B cell (primary cell): ENCODE measurements at regions not wholly inside any gene's neighbourhood (a gene's known extent, or its start where the extent isn't known, plus 50 kb on each side); places are given as distances from the start of the nearest gene placed in this dataset.

Experiments
- ATAC-seq: fragments of 200-7000 bp; cut with Tn5 transposase; one replicate; pipeline ENCODE4 v1.10.0; 2021; ENCODE audit warnings: low read depth, mild to moderate bottlenecking, moderate number of reproducible peaks, moderate library complexity
- CTCF ChIA-PET: fragments of 350-600 bp; sonication (Branson Sonifier 250); formaldehyde crosslinking; loops from one replicate; lab custom pipeline; 2021; ENCODE audit warnings: antibody characterized with exemption, inconsistent platforms; lab: Charles Lee
- POLR2A ChIA-PET: fragments of 350-600 bp; sonication (Branson Sonifier 250); formaldehyde crosslinking; loops from one replicate; lab custom pipeline; 2021; ENCODE audit warnings: antibody characterized with exemption; lab: Charles Lee
- DNase-seq: peaks from one replicate; pipeline ENCODE4 v3.0.0; 2013
- H2AFZ ChIP-seq: 2 replicates; pipeline ENCODE4 v1.6.1; 2012; ENCODE audit warnings: mild to moderate bottlenecking, low read depth, low read length; ENCODE audit not compliant: insufficient read depth, poor library complexity, severe bottlenecking
- H3K27ac ChIP-seq, 2 donors: 1 replicate in 1 of 2; 2 replicates in 1 of 2; pipeline ENCODE4 v1.5.1; 2012 to 2013; ENCODE audit warnings: low read length in 2 of 2, mild to moderate bottlenecking in 2 of 2, moderate library complexity in 1 of 2
- H3K27me3 ChIP-seq, 4 experiments: fragments of 200-600 bp in 1 of 4; sonication (generic) in 1 of 4; replicated peaks in 1 of 4; 1 replicate in 2 of 4; 2 replicates in 2 of 4; pipeline versions ENCODE4 v1.6.1 to v1.7.0; 2013 to 2016; ENCODE audit warnings: low read length in 3 of 4, mild to moderate bottlenecking in 2 of 4, mixed read lengths in 1 of 4, moderate library complexity in 1 of 4; ENCODE audit not compliant: insufficient read depth in 4 of 4, control insufficient read depth in 3 of 4; ENCODE audit errors: control extremely low read depth in 1 of 4
- H3K36me3 ChIP-seq, 2 experiments: replicated peaks in 1 of 2; 1 replicate in 1 of 2; 2 replicates in 1 of 2; pipeline versions ENCODE4 v1.6.1 to v1.7.1; 2013; ENCODE audit warnings: low read length in 1 of 2; ENCODE audit not compliant: insufficient read depth in 2 of 2, control insufficient read depth in 1 of 2; ENCODE audit errors: control extremely low read depth in 1 of 2, extremely low read depth in 1 of 2
- H3K4me1 ChIP-seq, 2 donors: fragments of 200-600 bp in 1 of 2; sonication (generic) in 1 of 2; 1 replicate in 1 of 2; 2 replicates in 1 of 2; pipeline versions ENCODE4 v1.5.1 to v1.6.1; 2013 to 2017; ENCODE audit warnings: low read length in 2 of 2; ENCODE audit not compliant: control insufficient read depth in 2 of 2, insufficient read depth in 2 of 2
- H3K4me2 ChIP-seq: replicated peaks from 2 replicates; pipeline ENCODE3; 2012; ENCODE audit warnings: mild to moderate bottlenecking, low read depth, low read length; ENCODE audit not compliant: poor library complexity, severe bottlenecking
- H3K4me3 ChIP-seq, 5 experiments: fragments of 200-600 bp in 1 of 5; sonication (generic) in 1 of 5; 1 replicate in 3 of 5; 2 replicates in 2 of 5; pipeline versions ENCODE4 v1.5.1 to v1.7.0; 2011 to 2016; ENCODE audit warnings: low read length in 4 of 5, mild to moderate bottlenecking in 4 of 5, low read depth in 2 of 5, control low read depth in 1 of 5, moderate library complexity in 1 of 5; ENCODE audit not compliant: insufficient read depth in 1 of 5; ENCODE audit errors: control extremely low read depth in 1 of 5, extremely low read depth in 1 of 5
- H3K79me2 ChIP-seq: fragments of 200-600 bp; sonication (generic); one replicate; pipeline ENCODE4 v1.6.0; 2016; ENCODE audit warnings: low read length; ENCODE audit not compliant: control insufficient read depth, insufficient read depth
- H3K9ac ChIP-seq: fragments of 200-600 bp; sonication (generic); 2 replicates; pipeline ENCODE4 v1.6.1; 2017; ENCODE audit warnings: mild to moderate bottlenecking, low read length, moderate library complexity
- H3K9me3 ChIP-seq, 3 donors: one replicate each; pipeline versions ENCODE4 v1.6.1 to v1.7.1; 2013; ENCODE audit warnings: low read length in 2 of 3; ENCODE audit not compliant: control insufficient read depth in 2 of 3, insufficient read depth in 1 of 3; ENCODE audit errors: control extremely low read depth in 1 of 3
- H4K20me1 ChIP-seq: 2 replicates; pipeline ENCODE4 v1.6.0; 2012; ENCODE audit warnings: mild to moderate bottlenecking, low read length; ENCODE audit not compliant: insufficient read depth, control insufficient read depth, poor library complexity, severe bottlenecking
- H3K27ac Mint-ChIP-seq: one replicate; pipeline ENCODE4 v1.8.0; 2021; ENCODE audit warnings: mixed read lengths
- H3K27me3 Mint-ChIP-seq: one replicate; pipeline ENCODE4 v1.8.0; 2021; ENCODE audit warnings: mixed read lengths
- H3K4me1 Mint-ChIP-seq: one replicate; pipeline ENCODE4 v1.8.0; 2021; ENCODE audit warnings: mixed read lengths
- H3K4me3 Mint-ChIP-seq: one replicate; pipeline ENCODE4 v1.8.0; 2021; ENCODE audit warnings: mixed read lengths
- H3K9me3 Mint-ChIP-seq: one replicate; pipeline ENCODE4 v1.8.0; 2022; ENCODE audit warnings: mixed read lengths; ENCODE audit not compliant: insufficient read depth
- CTCF ChIP-seq: fragments of 200-600 bp; IDR thresholded peaks from one replicate; pipeline ENCODE4 v1.8.0; 2022; ENCODE audit warnings: antibody characterized with exemption, mild to moderate bottlenecking
- EZH2 ChIP-seq: IDR thresholded peaks from 2 replicates; pipeline ENCODE4 v1.6.1; 2012; ENCODE audit warnings: borderline replicate concordance, low read depth, mild to moderate bottlenecking, moderate library complexity, low read length; ENCODE audit not compliant: insufficient read depth, poor library complexity, severe bottlenecking
- WGBS: methylation state at CpG from one replicate; pipeline ENCODE4 v1.1.5; 2013; ENCODE audit warnings: missing lambda C conversion rate; ENCODE audit not compliant: insufficient coverage; 5-methylcytosine and 5-hydroxymethylcytosine counted together
- intact Hi-C: fragments of 100-400 bp; cut with micrococcal nuclease; formaldehyde crosslinking; loops from one replicate; pipeline ENCODE4 v1.10.0; 2022

GRCh38 chr6:112592159-112592558 lies 245.0 kb downstream of the RFPL4B start:
- no peaks in the 10 kb centered on the region for H3K9me3 ChIP-seq
- H3K79me2 ChIP-seq = no peaks in the 10 kb centered on the region
- H3K4me1 Mint-ChIP-seq = no peaks in the 10 kb centered on the region
- no peaks in the 10 kb centered on the region for H3K4me1 ChIP-seq
- no peaks in the 10 kb centered on the region for H3K27me3 ChIP-seq
- ATAC-seq (no peak), DNase-seq (no peak)
- H3K4me2 ChIP-seq = no peak overlapping the region
- no peak for TF ChIP-seq EZH2
- TF ChIP-seq CTCF = no peak
- H3K27ac ChIP-seq = no peak overlapping the region
- no peak overlapping the region for H2AFZ ChIP-seq
- intact Hi-C loops = no loop called here
- no peak overlapping the region for H3K27ac Mint-ChIP-seq
- no peak overlapping the region for H3K9ac ChIP-seq
- H3K9me3 Mint-ChIP-seq = peaks cover 2% of the 10 kb centered on the region
- no peak overlapping the region for H3K4me3 ChIP-seq
- no peak overlapping the region for H3K4me3 Mint-ChIP-seq
- H3K27me3 Mint-ChIP-seq = no peaks in the 10 kb centered on the region
- no peaks in the 10 kb centered on the region for H4K20me1 ChIP-seq
- POLR2A ChIA-PET = no interaction called here
- CTCF ChIA-PET = no interaction called here
- no peaks in the 10 kb centered on the region for H3K36me3 ChIP-seq

GRCh38 chr6:112594886-112595594 lies 247.9 kb downstream of the RFPL4B start:
- DNase-seq = no peak
- Histone ChIP-seq H3K4me1 (no peaks in the 10 kb centered on the region), H3K36me3 (no peaks in the 10 kb centered on the region), H3K9ac (no peak overlapping the region), H3K4me2 (no peak overlapping the region), H3K9me3 (no peaks in the 10 kb centered on the region), H2AFZ (no peak overlapping the region), H3K27ac (no peak overlapping the region), H3K4me3 (no peak overlapping the region), H3K79me2 (no peaks in the 10 kb centered on the region), H3K27me3 (no peaks in the 10 kb centered on the region), H4K20me1 (no peaks in the 10 kb centered on the region)
- H3K4me1 Mint-ChIP-seq = no peaks in the 10 kb centered on the region
- peaks cover 2% of the 10 kb centered on the region for H3K9me3 Mint-ChIP-seq
- ATAC-seq = no peak
- POLR2A ChIA-PET = no interaction called here
- TF ChIP-seq EZH2 (no peak), CTCF (no peak)
- no peak overlapping the region for H3K4me3 Mint-ChIP-seq
- intact Hi-C loops = no loop called here
- no CpG with 5 or more reads among the region's 2 CpGs for WGBS
- H3K27me3 Mint-ChIP-seq = no peaks in the 10 kb centered on the region
- CTCF ChIA-PET = no interaction called here
- no peak overlapping the region for H3K27ac Mint-ChIP-seq
